Neural progenitor cell (in vitro differentiated cells): ENCODE measurements at regions not wholly inside any gene's neighbourhood (a gene's known extent, or its start where the extent isn't known, plus 50 kb on each side); places are given as distances from the start of the nearest gene placed in this dataset.

Source experiments
- EZH2phosphoT487 ChIP-seq: fragments of 200-600 bp; sonication (generic); IDR thresholded peaks from 2 replicates; pipeline ENCODE4 v1.6.1; 2017; ENCODE audit warnings: antibody characterized with exemption
- TF ChIP-seq, protein P1 (sequence below): fragments of 200-600 bp; sonication (generic); IDR thresholded peaks from 2 replicates; pipeline ENCODE4 v1.5.1; 2017; ENCODE audit warnings: antibody characterized with exemption, mild to moderate bottlenecking

DNA sequence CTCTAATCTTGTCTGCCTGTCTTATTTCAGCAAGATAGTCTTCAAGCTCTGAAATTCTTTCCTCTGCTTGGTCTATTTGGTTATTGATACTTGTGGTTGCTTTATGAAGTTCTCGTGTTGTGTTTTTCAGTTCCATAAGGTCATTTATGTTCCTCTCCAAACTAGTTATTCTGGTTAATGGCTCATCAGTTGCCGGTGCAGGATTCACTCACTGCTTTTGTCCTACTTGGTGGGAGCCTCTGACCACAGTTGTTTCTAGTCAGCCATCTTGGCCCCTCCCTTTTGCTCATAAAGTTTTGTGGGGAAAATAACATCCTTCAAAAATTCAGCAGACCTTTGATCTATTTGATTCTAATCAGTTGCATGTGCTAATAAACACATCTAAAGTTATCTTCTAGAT lies 158.6 kb upstream of the PARD3B start:
- TF ChIP-seq, protein P1, sequence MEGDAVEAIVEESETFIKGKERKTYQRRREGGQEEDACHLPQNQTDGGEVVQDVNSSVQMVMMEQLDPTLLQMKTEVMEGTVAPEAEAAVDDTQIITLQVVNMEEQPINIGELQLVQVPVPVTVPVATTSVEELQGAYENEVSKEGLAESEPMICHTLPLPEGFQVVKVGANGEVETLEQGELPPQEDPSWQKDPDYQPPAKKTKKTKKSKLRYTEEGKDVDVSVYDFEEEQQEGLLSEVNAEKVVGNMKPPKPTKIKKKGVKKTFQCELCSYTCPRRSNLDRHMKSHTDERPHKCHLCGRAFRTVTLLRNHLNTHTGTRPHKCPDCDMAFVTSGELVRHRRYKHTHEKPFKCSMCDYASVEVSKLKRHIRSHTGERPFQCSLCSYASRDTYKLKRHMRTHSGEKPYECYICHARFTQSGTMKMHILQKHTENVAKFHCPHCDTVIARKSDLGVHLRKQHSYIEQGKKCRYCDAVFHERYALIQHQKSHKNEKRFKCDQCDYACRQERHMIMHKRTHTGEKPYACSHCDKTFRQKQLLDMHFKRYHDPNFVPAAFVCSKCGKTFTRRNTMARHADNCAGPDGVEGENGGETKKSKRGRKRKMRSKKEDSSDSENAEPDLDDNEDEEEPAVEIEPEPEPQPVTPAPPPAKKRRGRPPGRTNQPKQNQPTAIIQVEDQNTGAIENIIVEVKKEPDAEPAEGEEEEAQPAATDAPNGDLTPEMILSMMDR, result no peak
- TF ChIP-seq EZH2phosphoT487, result no peak
